BLaER1 (cell line): ENCODE measurements at regions not wholly inside any gene's neighbourhood (a gene's known extent, or its start where the extent isn't known, plus 50 kb on each side); places are given as distances from the start of the nearest gene placed in this dataset.
A peak's percentile ranks its signal among the peaks of the same experiment; 100 is the strongest.

Source experiments
- H3K27ac ChIP-seq: shearing (Covaris generic); formaldehyde crosslinking; 2 replicates; pipeline ENCODE4 v1.8.1; 2022
- H3K27me3 ChIP-seq: shearing (Covaris generic); formaldehyde crosslinking; 2 replicates; pipeline ENCODE4 v1.8.1; 2022
- H3K36me3 ChIP-seq: shearing (Covaris generic); formaldehyde crosslinking; 2 replicates; pipeline ENCODE4 v1.8.1; 2022
- H3K4me1 ChIP-seq: shearing (Covaris generic); formaldehyde crosslinking; 2 replicates; pipeline ENCODE4 v1.8.1; 2022
- H3K4me2 ChIP-seq: shearing (Covaris generic); formaldehyde crosslinking; 2 replicates; pipeline ENCODE4 v1.8.1; 2022
- H3K4me3 ChIP-seq: shearing (Covaris generic); formaldehyde crosslinking; 2 replicates; pipeline ENCODE4 v1.8.1; 2022
- H3K9ac ChIP-seq: shearing (Covaris generic); formaldehyde crosslinking; 2 replicates; pipeline ENCODE4 v1.8.1; 2022
- H3K9me3 ChIP-seq: shearing (Covaris generic); formaldehyde crosslinking; 2 replicates; pipeline ENCODE4 v1.8.1; 2022
- H4K20me1 ChIP-seq: shearing (Covaris generic); formaldehyde crosslinking; 2 replicates; pipeline ENCODE4 v1.8.1; 2022
- Cebpa-rat ChIP-seq: shearing (Covaris generic); IDR thresholded peaks from 2 replicates; pipeline ENCODE4 v1.8.1; 2022

GRCh38 chrX:39841604-39842003 lies 256.2 kb downstream of the BCOR start:
- Histone ChIP-seq H3K36me3 (no peaks in the 10 kb centered on the region), H3K4me1 (peaks cover 60% of the 10 kb centered on the region), H3K9me3 (no peaks in the 10 kb centered on the region), H3K27me3 (0 out of 2 replicates have a peak, but pooled peaks cover 2% of the 10 kb centered on the region), H3K9ac (no peak overlapping the region), H4K20me1 (no peaks in the 10 kb centered on the region), H3K4me2 (peak overlapping the region; percentile 62; the same call in 1 of the 2 replicates), H3K4me3 (no peak overlapping the region), H3K27ac (no peak overlapping the region)
- no peak for TF ChIP-seq Cebpa-rat

GRCh38 chrX:39842281-39842973 lies 255.3 kb downstream of the BCOR start:
- TF ChIP-seq Cebpa-rat = no peak
- Histone ChIP-seq H3K4me3 (no peak overlapping the region), H4K20me1 (no peaks in the 10 kb centered on the region), H3K27me3 (no peaks in the 10 kb centered on the region), H3K9me3 (no peaks in the 10 kb centered on the region), H3K27ac (no peak overlapping the region), H3K4me1 (peaks cover 52% of the 10 kb centered on the region), H3K4me2 (peak overlapping the region; percentile 61; the same call in 1 of the 2 replicates), H3K9ac (no peak overlapping the region), H3K36me3 (no peaks in the 10 kb centered on the region)

GRCh38 chrX:39843318-39843717 lies 254.4 kb downstream of the BCOR start:
- Histone ChIP-seq H3K36me3 (no peaks in the 10 kb centered on the region), H3K27me3 (no peaks in the 10 kb centered on the region), H3K9me3 (no peaks in the 10 kb centered on the region), H3K4me1 (peaks cover 52% of the 10 kb centered on the region), H4K20me1 (no peaks in the 10 kb centered on the region), H3K27ac (no peak overlapping the region), H3K4me3 (no peak overlapping the region), H3K9ac (no peak overlapping the region), H3K4me2 (peak overlapping the region; percentile 61)
- TF ChIP-seq Cebpa-rat = no peak

- H3K36me3 ChIP-seq = no peaks in the 10 kb centered on the region
- H3K27ac ChIP-seq = no peak overlapping the region
- H3K4me1 ChIP-seq = peaks cover 43% of the 10 kb centered on the region
- H3K9me3 ChIP-seq = no peaks in the 10 kb centered on the region
- no peak overlapping the region for H3K4me2 ChIP-seq
- H3K9ac ChIP-seq = no peak overlapping the region
- H3K27me3 ChIP-seq = no peaks in the 10 kb centered on the region
- no peaks in the 10 kb centered on the region for H4K20me1 ChIP-seq
- no peak overlapping the region for H3K4me3 ChIP-seq
- TF ChIP-seq Cebpa-rat = no peak
Measured at GRCh38 chrX:39845233-39845632, 252.5 kb downstream of the BCOR start.

GRCh38 chrX:39846460-39846859 lies 251.3 kb downstream of the BCOR start:
- no peak overlapping the region for H3K27ac ChIP-seq
- no peaks in the 10 kb centered on the region for H4K20me1 ChIP-seq
- peaks cover 43% of the 10 kb centered on the region for H3K4me1 ChIP-seq
- H3K27me3 ChIP-seq = no peaks in the 10 kb centered on the region
- H3K4me2 ChIP-seq = no peak overlapping the region
- no peak for TF ChIP-seq Cebpa-rat
- no peak overlapping the region for H3K9ac ChIP-seq
- no peaks in the 10 kb centered on the region for H3K9me3 ChIP-seq
- no peaks in the 10 kb centered on the region for H3K36me3 ChIP-seq
- no peak overlapping the region for H3K4me3 ChIP-seq

- TF ChIP-seq Cebpa-rat = no peak
- H3K4me3 ChIP-seq = no peak overlapping the region
- no peaks in the 10 kb centered on the region for H4K20me1 ChIP-seq
- no peaks in the 10 kb centered on the region for H3K9me3 ChIP-seq
- no peak overlapping the region for H3K4me2 ChIP-seq
- peaks cover 45% of the 10 kb centered on the region for H3K4me1 ChIP-seq
- no peaks in the 10 kb centered on the region for H3K36me3 ChIP-seq
- no peaks in the 10 kb centered on the region for H3K27me3 ChIP-seq
- no peak overlapping the region for H3K27ac ChIP-seq
- no peak overlapping the region for H3K9ac ChIP-seq
Measured at GRCh38 chrX:39848243-39848642, 249.5 kb downstream of the BCOR start.

GRCh38 chrX:39848900-39849299 lies 248.9 kb downstream of the BCOR start:
- no peak overlapping the region for H3K27ac ChIP-seq
- no peak overlapping the region for H3K4me3 ChIP-seq
- H3K4me1 ChIP-seq = peaks cover 46% of the 10 kb centered on the region
- H3K27me3 ChIP-seq = no peaks in the 10 kb centered on the region
- no peaks in the 10 kb centered on the region for H4K20me1 ChIP-seq
- no peak overlapping the region for H3K9ac ChIP-seq
- H3K36me3 ChIP-seq = no peaks in the 10 kb centered on the region
- H3K9me3 ChIP-seq = no peaks in the 10 kb centered on the region
- no peak overlapping the region for H3K4me2 ChIP-seq
- no peak for TF ChIP-seq Cebpa-rat

- H3K4me3 ChIP-seq = 0 out of 2 replicates have a peak overlapping the region, but pooled peaks have one; percentile 16
- H3K27ac ChIP-seq = 0 out of 2 replicates have a peak overlapping the region, but pooled peaks have one; percentile 40
- TF ChIP-seq Cebpa-rat = no peak
- no peak overlapping the region for H3K9ac ChIP-seq
- no peaks in the 10 kb centered on the region for H3K36me3 ChIP-seq
- H3K4me1 ChIP-seq = peaks cover 59% of the 10 kb centered on the region
- H3K4me2 ChIP-seq = peak overlapping the region; percentile 92
- no peaks in the 10 kb centered on the region for H4K20me1 ChIP-seq
- H3K9me3 ChIP-seq = no peaks in the 10 kb centered on the region
- no peaks in the 10 kb centered on the region for H3K27me3 ChIP-seq
Measured at GRCh38 chrX:39850209-39850608, 247.5 kb downstream of the BCOR start.

- Histone ChIP-seq H4K20me1 (no peaks in the 10 kb centered on the region), H3K4me2 (peak overlapping the region; percentile 92), H3K36me3 (no peaks in the 10 kb centered on the region), H3K4me3 (0 out of 2 replicates have a peak overlapping the region, but pooled peaks have one; percentile 16), H3K27me3 (no peaks in the 10 kb centered on the region), H3K4me1 (peaks cover 64% of the 10 kb centered on the region), H3K27ac (0 out of 2 replicates have a peak overlapping the region, but pooled peaks have one; percentile 40), H3K9ac (no peak overlapping the region), H3K9me3 (no peaks in the 10 kb centered on the region)
- TF ChIP-seq Cebpa-rat = no peak
Measured at GRCh38 chrX:39850630-39851152, 247.1 kb downstream of the BCOR start.

- no peak for TF ChIP-seq Cebpa-rat
- H3K4me2 ChIP-seq = peak overlapping the region; percentile 92
Measured at GRCh38 chrX:39851745-39852455, 245.9 kb downstream of the BCOR start.

More at GRCh38 chrX:39851745-39852455, 245.9 kb downstream of the BCOR start:
- Histone ChIP-seq H3K27ac (no peak overlapping the region), H3K36me3 (no peaks in the 10 kb centered on the region), H3K4me3 (no peak overlapping the region), H4K20me1 (no peaks in the 10 kb centered on the region), H3K9me3 (no peaks in the 10 kb centered on the region), H3K4me1 (peaks cover 76% of the 10 kb centered on the region), H3K27me3 (no peaks in the 10 kb centered on the region), H3K9ac (no peak overlapping the region)
